Immature natural killer cell (primary cell): ENCODE measurements at regions not wholly inside any gene's neighbourhood (a gene's known extent, or its start where the extent isn't known, plus 50 kb on each side); places are given as distances from the start of the nearest gene placed in this dataset.
A peak's percentile ranks its signal among the peaks of the same experiment; 100 is the strongest.

Experiments
- DNase-seq, 3 donors: peaks; one replicate each; pipeline ENCODE4 v3.0.0; 2022; ENCODE audit warnings: mixed read lengths in 1 of 3
- H3K27ac Mint-ChIP-seq, 6 donors: one replicate each; pipeline ENCODE4 v1.8.0; 2020; ENCODE audit warnings: mixed read lengths in 6 of 6, mild to moderate bottlenecking in 5 of 6, inconsistent platforms in 4 of 6, moderate library complexity in 3 of 6
- H3K27me3 Mint-ChIP-seq, 3 donors: one replicate each; pipeline ENCODE4 v1.8.0; 2020 to 2021; ENCODE audit warnings: low read depth in 3 of 3, mild to moderate bottlenecking in 3 of 3, mixed read lengths in 3 of 3, moderate library complexity in 3 of 3, inconsistent platforms in 1 of 3
- H3K36me3 Mint-ChIP-seq, 3 donors: one replicate each; pipeline ENCODE4 v1.8.0; 2020; ENCODE audit warnings: mixed read lengths in 3 of 3, inconsistent platforms in 2 of 3, mild to moderate bottlenecking in 2 of 3
- H3K4me1 Mint-ChIP-seq, 2 donors: one replicate each; pipeline ENCODE4 v1.8.0; 2020; ENCODE audit warnings: inconsistent platforms in 2 of 2, mild to moderate bottlenecking in 2 of 2, mixed read lengths in 2 of 2, moderate library complexity in 1 of 2
- H3K4me3 Mint-ChIP-seq, 5 donors: one replicate each; pipeline ENCODE4 v1.8.0; 2020; ENCODE audit warnings: mild to moderate bottlenecking in 5 of 5, mixed read lengths in 5 of 5, inconsistent platforms in 3 of 5, moderate library complexity in 3 of 5
- H3K9me3 Mint-ChIP-seq, 6 donors: one replicate each; pipeline ENCODE4 v1.8.0; 2020; ENCODE audit warnings: mild to moderate bottlenecking in 6 of 6, mixed read lengths in 6 of 6, inconsistent platforms in 4 of 6, moderate library complexity in 3 of 6

DNA sequence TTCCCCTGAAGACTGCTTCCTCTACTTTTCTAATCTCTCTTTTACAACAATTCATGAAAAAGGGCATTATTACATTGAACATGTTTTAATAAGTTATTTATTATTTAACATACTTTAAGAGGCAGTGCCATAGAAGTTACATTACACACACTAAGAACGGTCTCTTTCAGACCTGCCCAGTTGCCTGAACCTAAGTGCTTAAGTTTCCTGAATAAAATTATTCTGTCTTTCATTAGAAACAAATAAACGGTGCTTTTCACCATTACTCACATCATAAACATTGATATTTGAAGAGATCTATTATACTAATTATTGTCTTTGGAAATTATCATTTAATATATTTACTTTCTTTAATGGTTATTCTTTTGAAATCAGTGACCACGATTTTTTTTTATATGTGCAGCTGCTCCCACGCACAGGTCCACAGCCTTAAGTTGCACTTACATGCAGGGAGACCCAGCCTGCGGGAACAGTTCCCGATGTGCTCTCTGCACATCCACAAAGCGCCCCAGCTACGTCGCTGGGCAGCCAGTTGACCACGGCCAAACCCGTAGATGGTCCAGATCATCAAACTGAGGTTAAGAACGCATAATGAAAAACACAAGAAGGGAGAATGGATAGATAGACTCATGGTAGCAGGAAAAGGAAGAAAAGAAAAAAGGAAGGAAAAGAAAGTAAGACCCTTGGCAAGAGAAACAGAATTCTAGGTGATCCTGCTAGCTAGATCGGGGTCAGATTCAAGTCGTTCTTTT, 437.0 kb upstream of the MGMT start:
- H3K4me1 Mint-ChIP-seq = peaks cover 13 to 26% of the 10 kb centered on the region in 2 donors
- peaks cover 3 to 27% (median 18%) of the 10 kb centered on the region in 3 donors for H3K27me3 Mint-ChIP-seq
- H3K27ac Mint-ChIP-seq = no peak overlapping the region
- no peaks in the 10 kb centered on the region for H3K9me3 Mint-ChIP-seq
- no peak for DNase-seq
- no peaks in the 10 kb centered on the region for H3K36me3 Mint-ChIP-seq
- H3K4me3 Mint-ChIP-seq = no peak overlapping the region

DNA sequence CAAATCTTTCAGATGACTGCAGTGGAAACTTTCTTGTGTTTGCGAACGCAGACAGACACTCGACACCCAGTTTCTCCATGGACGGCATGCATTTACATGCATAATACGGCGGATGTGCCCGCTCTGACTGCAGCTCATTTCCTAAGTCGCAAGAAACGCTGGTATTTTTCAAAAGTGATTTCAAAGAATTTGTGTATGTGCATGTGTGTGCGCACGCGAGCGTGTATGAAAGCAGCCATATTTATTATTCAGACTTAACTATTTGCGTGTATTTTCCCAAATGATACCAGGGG, 436.5 kb upstream of the MGMT start:
- H3K9me3 Mint-ChIP-seq = no peaks in the 10 kb centered on the region
- H3K27me3 Mint-ChIP-seq = peaks cover 3 to 30% (median 18%) of the 10 kb centered on the region in 3 donors
- no peak overlapping the region for H3K27ac Mint-ChIP-seq
- no peaks in the 10 kb centered on the region for H3K36me3 Mint-ChIP-seq
- H3K4me3 Mint-ChIP-seq = no peak overlapping the region
- peaks cover 17 to 31% of the 10 kb centered on the region in 2 donors for H3K4me1 Mint-ChIP-seq
- no peak for DNase-seq

DNA sequence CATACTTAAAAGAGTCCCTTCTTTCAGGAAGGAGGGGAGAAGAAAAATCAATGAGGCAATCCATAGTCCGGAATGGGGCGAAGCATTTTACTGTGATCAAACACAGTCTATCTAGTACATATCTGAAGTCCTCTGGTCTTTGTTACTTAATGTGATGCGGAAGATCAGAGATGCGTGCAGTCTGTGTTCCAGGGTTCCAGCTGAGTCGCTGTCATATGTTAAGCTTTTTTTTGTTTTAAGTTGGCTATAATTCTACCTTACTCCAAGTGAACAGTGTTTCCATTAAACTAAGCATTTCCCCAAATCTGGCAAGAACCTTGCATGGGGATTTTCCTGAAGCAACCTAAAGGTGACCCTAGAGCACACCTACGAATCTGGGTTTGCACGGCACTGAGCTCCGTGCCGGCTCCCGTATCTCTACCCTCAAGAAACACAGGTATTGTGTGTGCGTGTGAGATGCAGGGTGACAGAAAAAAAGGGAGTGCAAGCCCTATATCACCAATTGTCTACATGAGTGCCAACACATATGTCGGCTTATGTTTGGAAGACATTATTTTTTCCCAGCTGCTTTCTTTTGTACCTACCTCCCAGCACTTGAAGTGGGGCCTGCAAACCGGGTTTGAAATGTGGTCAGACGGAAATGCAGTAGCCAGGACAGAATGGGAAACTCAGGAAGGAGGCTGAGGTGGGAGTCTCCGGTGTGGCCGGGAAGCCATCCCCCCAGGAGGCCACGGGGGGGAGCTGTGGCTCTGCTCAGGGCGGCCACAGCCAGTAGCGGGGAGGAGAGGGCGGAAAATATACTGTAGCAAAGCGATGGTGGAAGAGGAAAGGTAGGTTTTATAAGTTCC, 435.8 kb upstream of the MGMT start:
- Mint-ChIP-seq H3K9me3 (no peaks in the 10 kb centered on the region), H3K27me3 (peaks cover 5 to 33% (median 18%) of the 10 kb centered on the region in 3 donors), H3K27ac (no peak overlapping the region), H3K4me1 (peaks cover 24 to 38% of the 10 kb centered on the region in 2 donors), H3K4me3 (no peak overlapping the region), H3K36me3 (no peaks in the 10 kb centered on the region)
- DNase-seq = peak; percentile 40 to 58 (median 41)

DNA sequence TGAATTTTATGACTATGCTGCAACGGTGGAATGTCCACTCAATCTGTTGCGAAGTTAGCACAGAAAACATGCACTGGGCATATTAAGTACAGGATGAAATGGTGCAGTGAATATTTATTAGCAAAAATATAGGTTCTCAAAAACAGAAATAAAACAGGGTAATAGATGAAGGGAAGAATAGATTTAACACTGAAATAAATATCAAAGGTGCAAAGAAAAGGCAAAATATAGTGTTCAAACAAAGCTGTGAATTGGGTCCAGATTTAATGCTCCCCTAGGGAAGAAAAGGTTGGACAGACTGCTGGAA, 435.2 kb upstream of the MGMT start:
- Mint-ChIP-seq H3K27ac (peak overlapping the region in 1 of 6 donors; percentile 35), H3K27me3 (peaks cover 5 to 33% (median 19%) of the 10 kb centered on the region in 3 donors), H3K36me3 (no peaks in the 10 kb centered on the region), H3K4me3 (no peak overlapping the region), H3K9me3 (no peaks in the 10 kb centered on the region), H3K4me1 (peaks cover 28 to 43% of the 10 kb centered on the region in 2 donors)
- no peak for DNase-seq

DNA sequence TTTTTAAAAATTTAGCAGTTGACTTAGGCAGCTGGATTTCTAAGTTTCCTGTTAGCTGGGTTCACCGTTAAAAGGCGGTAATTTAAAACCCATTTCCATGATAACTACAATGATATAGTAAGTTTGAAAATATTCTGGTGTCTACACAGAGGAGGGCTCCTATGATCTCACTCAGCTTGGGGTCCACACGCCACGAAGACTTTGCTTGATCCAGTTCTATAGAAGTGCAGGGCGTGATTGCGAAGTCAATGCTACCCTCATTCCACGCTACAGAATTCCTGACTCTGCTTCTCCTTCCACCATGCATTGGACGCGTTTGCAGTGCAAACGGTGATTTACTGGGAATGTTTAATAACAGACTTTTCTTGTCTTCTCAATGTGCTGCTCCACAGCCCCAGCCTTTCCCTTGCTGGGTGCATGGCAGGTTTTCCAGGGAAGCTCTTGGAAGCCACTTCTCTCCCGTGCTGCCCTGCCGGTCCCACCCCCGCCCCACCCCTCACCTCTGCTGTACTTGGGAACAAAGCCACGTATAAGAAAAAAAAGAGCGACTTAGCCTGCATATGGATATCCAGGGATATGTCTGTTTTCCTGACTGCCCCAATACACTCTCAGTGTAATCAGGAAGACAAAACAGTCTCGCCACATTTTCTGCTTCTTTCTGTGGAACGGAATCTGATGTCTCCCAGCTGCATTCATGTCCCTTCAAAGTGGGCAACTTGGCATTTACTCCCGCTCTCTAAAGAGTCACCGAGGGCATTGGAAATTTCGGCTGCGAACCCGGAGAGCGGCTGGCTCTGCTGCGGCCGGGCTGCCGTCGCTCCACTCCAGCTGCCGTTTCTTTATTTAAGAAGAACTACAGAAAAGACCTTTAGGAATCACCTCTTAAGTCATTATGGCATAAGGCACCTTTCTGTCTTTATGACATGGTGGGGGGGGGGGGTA, 434.4 kb upstream of the MGMT start:
- peaks cover 35 to 49% of the 10 kb centered on the region in 2 donors for H3K4me1 Mint-ChIP-seq
- H3K27me3 Mint-ChIP-seq = peaks cover 5 to 38% (median 19%) of the 10 kb centered on the region in 3 donors
- no peaks in the 10 kb centered on the region for H3K36me3 Mint-ChIP-seq
- no peak overlapping the region for H3K27ac Mint-ChIP-seq
- DNase-seq = no peak
- H3K9me3 Mint-ChIP-seq = no peaks in the 10 kb centered on the region
- H3K4me3 Mint-ChIP-seq = no peak overlapping the region

DNA sequence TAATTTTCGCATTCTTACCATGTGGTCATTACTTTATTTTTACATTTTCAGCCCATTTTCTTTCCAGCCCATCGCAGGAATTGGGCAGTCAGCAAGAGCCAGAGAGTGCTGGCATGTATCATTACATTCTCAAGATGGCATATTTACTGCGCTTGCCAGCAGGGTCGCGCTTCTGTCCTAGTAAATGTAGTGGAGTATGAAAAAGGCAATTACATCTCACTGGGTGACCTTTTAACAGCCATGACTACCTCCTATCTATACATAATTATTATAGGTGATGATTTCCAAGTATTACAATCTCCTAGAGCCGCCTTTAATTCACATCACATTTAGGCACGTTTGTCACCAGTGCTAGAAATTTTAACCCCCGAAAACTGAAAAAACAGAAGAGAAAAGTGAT, 433.7 kb upstream of the MGMT start:
- peaks cover 8 to 34% (median 26%) of the 10 kb centered on the region in 3 donors for H3K27me3 Mint-ChIP-seq
- no peaks in the 10 kb centered on the region for H3K9me3 Mint-ChIP-seq
- no peak overlapping the region for H3K27ac Mint-ChIP-seq
- H3K4me3 Mint-ChIP-seq = no peak overlapping the region
- no peaks in the 10 kb centered on the region for H3K36me3 Mint-ChIP-seq
- peaks cover 35 to 49% of the 10 kb centered on the region in 2 donors for H3K4me1 Mint-ChIP-seq
- no peak for DNase-seq

DNA sequence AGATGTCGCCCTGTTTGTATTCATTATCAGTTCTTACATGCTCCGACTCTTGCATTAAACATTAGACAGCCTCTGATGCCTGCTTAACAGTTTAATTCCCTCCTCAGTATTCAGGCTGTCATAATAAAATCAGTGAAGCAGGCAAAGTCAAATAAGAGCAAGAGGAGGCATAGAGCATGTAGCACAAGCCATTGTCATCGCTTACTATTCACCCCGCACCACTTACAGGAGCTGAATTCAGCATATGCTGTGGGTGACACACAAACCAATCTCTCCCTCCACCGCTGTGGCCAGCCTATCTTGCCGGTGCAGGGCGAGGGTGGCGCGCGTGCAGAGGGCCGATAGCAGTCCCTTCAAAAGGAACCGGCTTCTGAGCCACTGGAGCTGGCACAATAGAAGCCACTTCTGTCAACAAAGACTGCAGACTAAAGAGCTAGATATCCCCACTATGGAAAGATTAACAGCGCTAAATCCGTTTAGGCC, 433.2 kb upstream of the MGMT start:
- Mint-ChIP-seq H3K4me1 (peaks cover 35 to 49% of the 10 kb centered on the region in 2 donors), H3K36me3 (no peaks in the 10 kb centered on the region), H3K4me3 (no peak overlapping the region), H3K27me3 (peaks cover 8 to 32% (median 27%) of the 10 kb centered on the region in 3 donors), H3K9me3 (no peaks in the 10 kb centered on the region), H3K27ac (no peak overlapping the region)
- no peak for DNase-seq

DNA sequence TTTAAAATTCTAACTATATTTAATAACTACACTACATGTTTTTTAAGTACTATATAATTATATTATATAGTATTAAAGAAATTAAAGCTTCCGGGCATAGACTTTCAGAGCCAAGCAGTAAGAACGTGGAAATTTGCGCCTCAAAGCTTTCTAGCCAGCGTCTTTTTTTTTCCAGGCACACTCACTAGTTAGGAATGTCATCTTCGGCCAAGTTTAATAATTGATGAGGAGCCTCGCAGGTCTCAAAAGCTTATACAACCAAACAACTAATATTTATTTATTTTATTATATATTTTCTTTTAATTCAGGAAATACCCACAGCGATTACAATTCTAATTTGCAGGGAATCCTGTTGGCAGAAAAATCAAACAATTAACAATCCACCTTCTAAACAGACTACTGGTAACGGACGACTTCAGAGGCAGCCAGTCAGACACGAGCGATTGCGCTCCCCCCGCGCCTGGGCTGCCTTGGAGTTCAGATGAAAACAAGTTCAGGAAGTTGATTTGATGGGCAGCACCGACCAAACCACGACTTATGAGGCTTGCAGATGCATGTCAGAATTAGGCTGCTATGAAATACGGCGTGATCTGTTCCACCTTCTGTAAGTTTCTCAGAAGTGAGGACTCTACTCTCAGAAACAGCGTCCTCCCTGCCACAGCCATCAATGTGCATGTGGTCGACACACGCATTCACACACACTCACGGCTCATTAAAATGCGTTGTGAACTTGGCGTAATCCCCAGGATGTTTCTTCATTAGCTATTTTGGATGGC, 431.8 kb upstream of the MGMT start:
- Mint-ChIP-seq H3K27ac (peak overlapping the region; percentile 39 to 93 (median 82)), H3K4me1 (peaks cover 35 to 49% of the 10 kb centered on the region in 2 donors), H3K9me3 (no peaks in the 10 kb centered on the region), H3K36me3 (no peaks in the 10 kb centered on the region), H3K4me3 (peak overlapping the region; percentile 45 to 92 (median 72)), H3K27me3 (peaks cover 10 to 30% (median 27%) of the 10 kb centered on the region in 3 donors)
- DNase-seq = peak; percentile 37 to 65 (median 48)

DNA sequence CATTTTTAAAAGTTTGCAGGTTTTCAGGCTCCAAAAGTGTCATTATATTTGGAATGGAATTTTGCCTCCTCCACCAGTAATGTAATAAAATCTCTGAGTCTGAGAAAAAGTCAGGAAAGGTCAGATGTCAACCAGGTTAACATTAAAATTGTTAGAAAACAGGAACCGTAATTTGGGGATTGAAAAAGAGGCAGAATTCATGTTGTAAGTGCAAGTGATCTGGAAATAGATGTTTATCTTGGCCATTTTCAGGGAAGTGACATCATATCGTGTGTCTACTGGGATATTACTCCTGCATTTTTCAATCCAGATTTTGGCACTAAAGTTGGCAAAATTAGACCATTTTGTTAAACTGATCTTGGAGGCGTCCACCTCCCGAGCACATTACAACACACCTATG, 428.5 kb upstream of the MGMT start:
- no peak for DNase-seq
- Mint-ChIP-seq H3K4me1 (peaks cover 39 to 49% of the 10 kb centered on the region in 2 donors), H3K9me3 (no peaks in the 10 kb centered on the region), H3K27ac (peak overlapping the region in 1 of 6 donors; percentile 4), H3K36me3 (no peaks in the 10 kb centered on the region), H3K4me3 (no peak overlapping the region), H3K27me3 (peaks cover 13 to 25% (median 22%) of the 10 kb centered on the region in 3 donors)

DNA sequence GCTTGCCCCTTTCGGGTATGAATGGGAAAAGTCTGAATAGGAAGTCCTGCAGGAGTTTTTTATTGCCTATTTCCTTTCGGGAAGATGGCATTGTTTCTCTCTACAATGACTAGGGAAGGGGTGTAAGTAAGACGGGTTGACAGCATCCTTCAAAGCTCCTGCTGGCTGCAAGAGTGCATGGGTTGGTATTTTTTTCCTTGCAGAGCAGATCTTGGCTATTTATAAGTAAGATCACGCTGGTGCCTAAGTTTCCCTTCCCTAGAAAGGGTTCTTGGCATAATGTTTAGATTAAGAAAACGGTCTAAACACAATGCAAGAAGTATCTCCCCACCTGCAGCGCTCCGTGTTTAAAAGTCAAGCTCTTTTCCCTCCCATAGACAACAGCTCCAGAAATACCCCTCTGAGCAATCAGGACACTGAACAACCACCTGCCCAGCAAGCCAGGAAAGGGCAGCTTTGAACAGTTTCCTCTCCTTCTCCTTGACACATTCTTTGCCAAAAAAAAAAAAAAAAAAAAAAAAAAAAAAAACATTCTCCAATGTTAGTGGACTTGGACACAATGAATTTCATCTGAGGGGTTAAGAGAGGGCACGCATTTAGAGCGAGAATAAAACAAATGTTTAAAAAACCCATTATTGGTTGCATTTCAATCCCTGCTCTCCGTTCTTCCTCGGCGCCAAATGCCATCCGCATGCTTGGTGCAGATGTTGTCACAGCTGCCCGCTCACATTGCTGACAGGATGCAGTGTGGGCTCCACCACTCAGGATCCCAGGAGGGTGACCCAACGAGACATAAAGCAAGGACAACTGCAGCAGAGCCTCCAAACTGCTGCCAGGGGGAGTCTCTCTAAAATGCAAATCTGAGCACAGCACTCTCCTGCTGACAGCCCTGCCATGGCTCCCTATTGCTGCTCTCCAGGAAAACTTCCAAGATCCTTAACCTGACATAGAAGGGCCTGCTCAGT, 427.4 kb upstream of the MGMT start:
- Mint-ChIP-seq H3K36me3 (no peaks in the 10 kb centered on the region), H3K27ac (no peak overlapping the region), H3K9me3 (no peaks in the 10 kb centered on the region), H3K4me1 (peaks cover 30 to 37% of the 10 kb centered on the region in 2 donors), H3K27me3 (peaks cover 13 to 25% (median 21%) of the 10 kb centered on the region in 3 donors), H3K4me3 (no peak overlapping the region)
- DNase-seq = no peak

DNA sequence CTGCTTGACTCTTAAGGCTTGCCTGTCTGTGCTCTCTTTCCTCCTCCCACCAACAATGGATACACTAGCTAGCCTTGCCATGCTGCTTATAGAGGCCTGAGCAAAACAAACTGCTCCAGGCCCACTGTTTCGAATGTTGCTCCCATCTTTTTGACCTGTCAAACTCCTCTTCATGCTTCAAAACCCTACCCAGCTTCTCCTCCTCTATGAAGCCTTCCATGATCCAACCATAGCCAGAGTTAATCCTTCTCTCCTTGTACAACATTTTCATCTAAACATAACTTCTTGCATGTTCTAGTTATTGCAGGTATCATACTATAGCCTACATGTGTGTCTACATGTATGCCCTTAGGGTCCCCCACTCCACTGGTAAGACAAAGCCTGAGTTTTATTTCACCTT, 426.7 kb upstream of the MGMT start:
- Mint-ChIP-seq H3K27me3 (peaks cover 13 to 24% (median 21%) of the 10 kb centered on the region in 3 donors), H3K4me3 (no peak overlapping the region), H3K9me3 (no peaks in the 10 kb centered on the region), H3K27ac (no peak overlapping the region), H3K36me3 (no peaks in the 10 kb centered on the region), H3K4me1 (peaks cover 27 to 30% of the 10 kb centered on the region in 2 donors)
- no peak for DNase-seq

DNA sequence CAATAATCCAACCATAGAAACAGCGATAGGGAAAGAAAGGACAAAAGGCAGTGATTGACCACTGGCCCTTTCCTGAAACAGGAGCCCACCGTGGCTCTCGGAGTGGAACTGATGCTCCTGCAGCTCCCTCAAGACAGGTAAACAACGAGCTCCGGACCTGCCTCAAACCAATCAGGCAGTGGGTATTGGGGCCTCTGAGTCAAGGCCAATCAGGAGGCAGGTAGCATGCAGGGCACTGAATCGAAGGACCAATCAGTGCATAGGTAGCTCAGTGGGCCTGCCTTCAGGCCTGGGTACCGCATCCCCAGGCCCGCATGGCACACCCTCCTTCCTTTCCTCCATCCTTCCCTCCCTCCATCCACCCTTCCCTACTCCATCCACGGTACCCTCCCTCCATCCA, 425.1 kb upstream of the MGMT start:
- Mint-ChIP-seq H3K27me3 (peaks cover 11 to 21% (median 19%) of the 10 kb centered on the region in 3 donors), H3K36me3 (no peaks in the 10 kb centered on the region), H3K9me3 (no peaks in the 10 kb centered on the region), H3K4me3 (no peak overlapping the region), H3K4me1 (peaks cover 12 to 15% of the 10 kb centered on the region in 2 donors), H3K27ac (no peak overlapping the region)
- no peak for DNase-seq
